GM23338 (cell line): ENCODE measurements at regions not wholly inside any gene's neighbourhood (a gene's known extent, or its start where the extent isn't known, plus 50 kb on each side); places are given as distances from the start of the nearest gene placed in this dataset.

Source experiments
- ATAC-seq: fragments of 200-7000 bp; cut with Tn5 transposase; 3 replicates; pipeline ENCODE4 v1.9.1; 2020
- DNase-seq: peaks from one replicate; pipeline ENCODE4 v3.0.0-alpha.2; 2015; ENCODE audit warnings: low spot score
- H2AFZ ChIP-seq: fragments of 200-600 bp; sonication (generic); 2 replicates; pipeline ENCODE4 v1.8.0; 2016; ENCODE audit warnings: antibody characterized with exemption, mild to moderate bottlenecking, moderate library complexity
- H3F3A ChIP-seq: fragments of 200-600 bp; sonication (generic); replicated peaks from 2 replicates; pipeline ENCODE4 v1.8.0; 2017; ENCODE audit warnings: antibody characterized with exemption, mixed run types, low read depth
- H3K27ac ChIP-seq: fragments of 200-600 bp; sonication (generic); 2 replicates; pipeline ENCODE4 v1.6.1; 2016; ENCODE audit warnings: low read depth
- H3K27me3 ChIP-seq: fragments of 200-600 bp; sonication (generic); 2 replicates; pipeline ENCODE4 v1.8.0; 2016; ENCODE audit warnings: mild to moderate bottlenecking, mixed run types, moderate library complexity; ENCODE audit not compliant: insufficient read depth
- H3K36me3 ChIP-seq: fragments of 200-600 bp; sonication (generic); 2 replicates; pipeline ENCODE4 v1.8.0; 2016; ENCODE audit warnings: mild to moderate bottlenecking; ENCODE audit not compliant: insufficient read depth
- H3K4me1 ChIP-seq: fragments of 200-600 bp; sonication (generic); 2 replicates; pipeline ENCODE4 v1.8.0; 2016; ENCODE audit warnings: mild to moderate bottlenecking, moderate library complexity; ENCODE audit not compliant: insufficient read depth
- H3K4me2 ChIP-seq: fragments of 200-600 bp; sonication (generic); 2 replicates; pipeline ENCODE4 v1.7.1; 2017; ENCODE audit warnings: mixed run types
- H3K4me3 ChIP-seq: fragments of 200-600 bp; sonication (generic); 2 replicates; pipeline ENCODE4 v1.6.1; 2016; ENCODE audit warnings: mixed run types
- H3K79me2 ChIP-seq: fragments of 200-600 bp; sonication (generic); replicated peaks from 2 replicates; pipeline ENCODE4 v1.8.0; 2017; ENCODE audit warnings: mild to moderate bottlenecking; ENCODE audit not compliant: insufficient read depth
- H3K9me2 ChIP-seq: fragments of 200-600 bp; sonication (generic); 2 replicates; pipeline ENCODE4 v1.8.0; 2017; ENCODE audit not compliant: insufficient read depth
- H4K20me1 ChIP-seq: fragments of 200-600 bp; sonication (generic); replicated peaks from 2 replicates; pipeline ENCODE4 v1.8.0; 2017; ENCODE audit warnings: mild to moderate bottlenecking; ENCODE audit not compliant: insufficient read depth
- H3K27ac Mint-ChIP-seq: 2 replicates; pipeline ENCODE4 v1.8.0; 2020; ENCODE audit warnings: inconsistent platforms, mild to moderate bottlenecking, moderate library complexity, mixed read lengths
- H3K27me3 Mint-ChIP-seq: 3 replicates; pipeline ENCODE4 v1.8.0; 2022; ENCODE audit warnings: low read depth, mild to moderate bottlenecking, moderate library complexity, mixed read lengths, inconsistent platforms; ENCODE audit not compliant: insufficient read depth, poor library complexity
- H3K36me3 Mint-ChIP-seq: 3 replicates; pipeline ENCODE4 v1.8.0; 2021; ENCODE audit warnings: low read depth, mild to moderate bottlenecking, inconsistent platforms, moderate library complexity, mixed read lengths
- H3K4me1 Mint-ChIP-seq: 3 replicates; pipeline ENCODE4 v1.8.0; 2020; ENCODE audit warnings: mild to moderate bottlenecking, inconsistent platforms, mixed read lengths
- H3K4me3 Mint-ChIP-seq: 3 replicates; pipeline ENCODE4 v1.8.0; 2021; ENCODE audit warnings: moderate library complexity, mild to moderate bottlenecking, inconsistent platforms, mixed read lengths
- H3K9me3 Mint-ChIP-seq: 3 replicates; pipeline ENCODE4 v1.8.0; 2020; ENCODE audit warnings: moderate library complexity, mild to moderate bottlenecking, inconsistent platforms, mixed read lengths
- ETS1 ChIP-seq: IDR thresholded peaks from 2 replicates; pipeline ENCODE4 v1.6.1; 2016; ENCODE audit warnings: antibody characterized with exemption
- JUNB ChIP-seq: IDR thresholded peaks from one replicate; pipeline ENCODE4 v1.6.1; 2016; ENCODE audit warnings: antibody characterized with exemption; ENCODE audit not compliant: unreplicated experiment
- NANOG ChIP-seq: IDR thresholded peaks from 2 replicates; pipeline ENCODE4 v1.6.1; 2016; ENCODE audit warnings: antibody characterized with exemption, borderline replicate concordance
- REST ChIP-seq: IDR thresholded peaks from one replicate; pipeline ENCODE4 v1.6.1; 2018; ENCODE audit warnings: antibody characterized with exemption; ENCODE audit not compliant: unreplicated experiment
- ZNF114 ChIP-seq: fragments of 250-450 bp; sonication (Bioruptor Pico); IDR thresholded peaks from 2 replicates; pipeline ENCODE4 v1.5.0; 2020; ENCODE audit warnings: mild to moderate bottlenecking, moderate library complexity
- ZNF331 ChIP-seq: fragments of 250-450 bp; sonication (Bioruptor Pico); IDR thresholded peaks from 2 replicates; pipeline ENCODE4 v1.5.0; 2020; ENCODE audit warnings: low read depth, mild to moderate bottlenecking, moderate library complexity
- ZNF462 ChIP-seq: fragments of 250-450 bp; sonication (Bioruptor Pico); IDR thresholded peaks from 2 replicates; pipeline ENCODE4 v1.5.0; 2020; ENCODE audit warnings: mild to moderate bottlenecking, moderate library complexity

GRCh38 chr4:145301386-145302080 lies 121.1 kb upstream of the OTUD4 start (continued):
- TF ChIP-seq ZNF462 (no peak), JUNB (no peak), NANOG (no peak), ETS1 (no peak), ZNF331 (CRISPR knock-in tag) (no peak), ZNF114 (CRISPR knock-in tag) (no peak)

- Histone ChIP-seq H3K79me2 (no peaks in the 10 kb centered on the region), H2AFZ (no peak overlapping the region), H3K4me3 (no peak overlapping the region), H3K4me1 (no peaks in the 10 kb centered on the region), H3K36me3 (no peaks in the 10 kb centered on the region), H3K27ac (no peak overlapping the region), H3K27me3 (no peaks in the 10 kb centered on the region), H3F3A (no peaks in the 10 kb centered on the region), H3K9me2 (0 out of 2 replicates have a peak, but pooled peaks cover 22% of the 10 kb centered on the region), H4K20me1 (no peaks in the 10 kb centered on the region), H3K4me2 (no peak overlapping the region)
- Mint-ChIP-seq H3K27ac (no peak overlapping the region), H3K27me3 (no peaks in the 10 kb centered on the region), H3K4me3 (no peak overlapping the region), H3K36me3 (no peaks in the 10 kb centered on the region), H3K4me1 (no peaks in the 10 kb centered on the region), H3K9me3 (no peaks in the 10 kb centered on the region)
- TF ChIP-seq REST, result no peak
- DNase-seq (no peak), ATAC-seq (no peak)
These were observed 119.1 kb upstream of the OTUD4 start for GRCh38 chr4:145299380-145300076.
